ENCODE measurements at regions not wholly inside any gene's neighbourhood (a gene's known extent, or its start where the extent isn't known, plus 50 kb on each side); places are given as distances from the start of the nearest gene placed in this dataset.

- H3K79me2 ChIP-seq (ENCODE audit: insufficient read depth, low read length) = no peaks in the 10 kb centered on the region
- POLR2A ChIA-PET = no interaction called here
- no TSS peak for BruUV-seq (replicated peaks)
Measured at GRCh38 chr22:49431551-49431950, 396.1 kb downstream of the BRD1 start.

More at GRCh38 chr22:49431551-49431950, 396.1 kb downstream of the BRD1 start:
- H3K27me3 ChIP-seq (ENCODE audit: control insufficient read depth in 1 of 2, insufficient read depth in 2 of 2, low read length in 2 of 2) = peaks cover 4 to 37% of the 10 kb centered on the region in 2 experiments
- H3K4me2 ChIP-seq (ENCODE audit: low read depth, low read length) = no peak overlapping the region
- ATAC-seq (no peak), FAIRE-seq (no peak), DNase-seq (ENCODE audit: low spot score) (no peak)
- in situ Hi-C loops (cut with HindIII; ENCODE audit: extremely low pct_ligation_motif_present, low pct_unique_long_range_greater_than_20kb) (loop anchor here (5.0 kb wide), 1 partner anchor 201 kb away; no protein-coding TSS in a partner anchor), intact Hi-C loops (cut with micrococcal nuclease; ENCODE audit: unreplicated experiment) (loop anchor here (10.0 kb wide), 1 partner anchor 293 kb away; no protein-coding TSS in a partner anchor)
- H3K4me1 ChIP-seq (ENCODE audit: insufficient read depth, low read length) = no peaks in the 10 kb centered on the region
- no peak overlapping the region for H3K4me3 ChIP-seq (replicated peaks in 1 of 3; ENCODE audit: insufficient read depth in 1 of 3, low read depth in 2 of 3, low read length in 3 of 3)
- CTCF ChIA-PET (ENCODE audit: low intra/inter-chr PET ratio, low total read pairs) = no interaction called here
- no peak overlapping the region for H3K9ac ChIP-seq (ENCODE audit: insufficient read depth, low read depth, low read length)
- H3K36me3 ChIP-seq (replicated peaks in 1 of 2; ENCODE audit: control insufficient read depth in 1 of 2, insufficient read depth in 2 of 2, low read length in 2 of 2) = no peaks in the 10 kb centered on the region
- H3K27ac ChIP-seq (ENCODE audit: extremely low read length, insufficient read depth, low read length) = no peak overlapping the region
- TF ChIP-seq ZNF567 (CRISPR knock-in tag; IDR thresholded peaks at IDR 0.05; ENCODE audit: borderline replicate concordance) (no peak), ERF (CRISPR knock-in tag; IDR thresholded peaks at IDR 0.05) (no peak), MIER3 (CRISPR knock-in tag; IDR thresholded peaks at IDR 0.05; ENCODE audit: borderline replicate concordance) (no peak), CCAR2 (optimal IDR thresholded peaks at IDR 0.05; ENCODE audit: low read depth, low read length) (no peak), ZNF496 (CRISPR knock-in tag; IDR thresholded peaks at IDR 0.05; ENCODE audit: insufficient replicate concordance) (no peak), ZNF792 (CRISPR knock-in tag; IDR thresholded peaks at IDR 0.05) (no peak), RCOR2 (CRISPR knock-in tag; IDR thresholded peaks at IDR 0.05) (no peak), EZH2 (conservative IDR thresholded peaks at IDR 0.05; ENCODE audit: low read depth, low read length) (no peak), ZFY (CRISPR knock-in tag; IDR thresholded peaks at IDR 0.05) (no peak), POLR2AphosphoS5 (IDR thresholded peaks at IDR 0.05; ENCODE audit: low read depth, low read length) (no peak), XRCC5 (optimal IDR thresholded peaks at IDR 0.05; ENCODE audit: low read length) (no peak), HMGXB4 (CRISPR knock-in tag; IDR thresholded peaks at IDR 0.05; ENCODE audit: borderline replicate concordance in 1 of 2, low read depth in 1 of 2) (no peak), TOE1 (CRISPR knock-in tag; IDR thresholded peaks at IDR 0.05) (no peak), GTF2F1 (IDR thresholded peaks at IDR 0.05; ENCODE audit: low read length) (no peak), IRF2 (CRISPR knock-in tag; IDR thresholded peaks at IDR 0.05) (no peak), STAT5B (CRISPR knock-in tag; IDR thresholded peaks at IDR 0.05) (no peak)
- TF ChIP-seq, protein P1, sequence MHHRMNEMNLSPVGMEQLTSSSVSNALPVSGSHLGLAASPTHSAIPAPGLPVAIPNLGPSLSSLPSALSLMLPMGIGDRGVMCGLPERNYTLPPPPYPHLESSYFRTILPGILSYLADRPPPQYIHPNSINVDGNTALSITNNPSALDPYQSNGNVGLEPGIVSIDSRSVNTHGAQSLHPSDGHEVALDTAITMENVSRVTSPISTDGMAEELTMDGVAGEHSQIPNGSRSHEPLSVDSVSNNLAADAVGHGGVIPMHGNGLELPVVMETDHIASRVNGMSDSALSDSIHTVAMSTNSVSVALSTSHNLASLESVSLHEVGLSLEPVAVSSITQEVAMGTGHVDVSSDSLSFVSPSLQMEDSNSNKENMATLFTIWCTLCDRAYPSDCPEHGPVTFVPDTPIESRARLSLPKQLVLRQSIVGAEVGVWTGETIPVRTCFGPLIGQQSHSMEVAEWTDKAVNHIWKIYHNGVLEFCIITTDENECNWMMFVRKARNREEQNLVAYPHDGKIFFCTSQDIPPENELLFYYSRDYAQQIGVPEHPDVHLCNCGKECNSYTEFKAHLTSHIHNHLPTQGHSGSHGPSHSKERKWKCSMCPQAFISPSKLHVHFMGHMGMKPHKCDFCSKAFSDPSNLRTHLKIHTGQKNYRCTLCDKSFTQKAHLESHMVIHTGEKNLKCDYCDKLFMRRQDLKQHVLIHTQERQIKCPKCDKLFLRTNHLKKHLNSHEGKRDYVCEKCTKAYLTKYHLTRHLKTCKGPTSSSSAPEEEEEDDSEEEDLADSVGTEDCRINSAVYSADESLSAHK (CRISPR knock-in tag; IDR thresholded peaks at IDR 0.05; ENCODE audit: borderline replicate concordance) = no peak
- TF ChIP-seq, protein P2, sequence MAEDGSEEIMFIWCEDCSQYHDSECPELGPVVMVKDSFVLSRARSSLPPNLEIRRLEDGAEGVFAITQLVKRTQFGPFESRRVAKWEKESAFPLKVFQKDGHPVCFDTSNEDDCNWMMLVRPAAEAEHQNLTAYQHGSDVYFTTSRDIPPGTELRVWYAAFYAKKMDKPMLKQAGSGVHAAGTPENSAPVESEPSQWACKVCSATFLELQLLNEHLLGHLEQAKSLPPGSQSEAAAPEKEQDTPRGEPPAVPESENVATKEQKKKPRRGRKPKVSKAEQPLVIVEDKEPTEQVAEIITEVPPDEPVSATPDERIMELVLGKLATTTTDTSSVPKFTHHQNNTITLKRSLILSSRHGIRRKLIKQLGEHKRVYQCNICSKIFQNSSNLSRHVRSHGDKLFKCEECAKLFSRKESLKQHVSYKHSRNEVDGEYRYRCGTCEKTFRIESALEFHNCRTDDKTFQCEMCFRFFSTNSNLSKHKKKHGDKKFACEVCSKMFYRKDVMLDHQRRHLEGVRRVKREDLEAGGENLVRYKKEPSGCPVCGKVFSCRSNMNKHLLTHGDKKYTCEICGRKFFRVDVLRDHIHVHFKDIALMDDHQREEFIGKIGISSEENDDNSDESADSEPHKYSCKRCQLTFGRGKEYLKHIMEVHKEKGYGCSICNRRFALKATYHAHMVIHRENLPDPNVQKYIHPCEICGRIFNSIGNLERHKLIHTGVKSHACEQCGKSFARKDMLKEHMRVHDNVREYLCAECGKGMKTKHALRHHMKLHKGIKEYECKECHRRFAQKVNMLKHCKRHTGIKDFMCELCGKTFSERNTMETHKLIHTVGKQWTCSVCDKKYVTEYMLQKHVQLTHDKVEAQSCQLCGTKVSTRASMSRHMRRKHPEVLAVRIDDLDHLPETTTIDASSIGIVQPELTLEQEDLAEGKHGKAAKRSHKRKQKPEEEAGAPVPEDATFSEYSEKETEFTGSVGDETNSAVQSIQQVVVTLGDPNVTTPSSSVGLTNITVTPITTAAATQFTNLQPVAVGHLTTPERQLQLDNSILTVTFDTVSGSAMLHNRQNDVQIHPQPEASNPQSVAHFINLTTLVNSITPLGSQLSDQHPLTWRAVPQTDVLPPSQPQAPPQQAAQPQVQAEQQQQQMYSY (CRISPR knock-in tag; IDR thresholded peaks at IDR 0.05) = no peak
- H4K20me1 ChIP-seq (ENCODE audit: insufficient read depth, low read length) = peaks cover 3% of the 10 kb centered on the region; the same call in 1 of the 2 replicates
- no peaks in the 10 kb centered on the region for H3K9me3 ChIP-seq (ENCODE audit: low read length)
- H2AFZ ChIP-seq (ENCODE audit: low read length) = no peak overlapping the region
- 2% methylated on average over 2 of the region's 2 CpGs for WGBS (ENCODE audit: low lambda C conversion rate)

Measured in HepG2 (cell line).